KBM-7 (cell line): ENCODE measurements at regions not wholly inside any gene's neighbourhood (a gene's known extent, or its start where the extent isn't known, plus 50 kb on each side); places are given as distances from the start of the nearest gene placed in this dataset.
"Not testable (repeated sequence)": the region's sequence is repeated elsewhere in the genome, so short reads cannot be mapped to it uniquely, and the experiment has no call there.

Source experiments
- DNase-seq: peaks from one replicate; pipeline ENCODE4 v3.0.0-alpha.2; 2015
- in situ Hi-C: fragments of 300-500 bp; cut with MboI; formaldehyde crosslinking; loops from 2 replicates; pipeline ENCODE4 v1.14.3; 2020; ENCODE audit warnings: low sequenced_read_pairs, low pct_unique_long_range_greater_than_20kb, mixed read lengths

- DNase-seq, result no peak
- in situ Hi-C loops, result no loop called here
Observed at GRCh38 chr3:87468235-87468634, 191.9 kb upstream of the POU1F1 start.

GRCh38 chr3:87462228-87462627, 185.8 kb upstream of the POU1F1 start:
- in situ Hi-C loops, result no loop called here
- DNase-seq, result no peak

- in situ Hi-C loops, result no loop called here
- DNase-seq, result no peak
Observed at GRCh38 chr3:87461443-87461842, 185.1 kb upstream of the POU1F1 start.

GRCh38 chr3:87461036-87461435, 184.7 kb upstream of the POU1F1 start:
- no peak for DNase-seq
- in situ Hi-C loops, result no loop called here

GRCh38 chr3:87448558-87448957, 172.2 kb upstream of the POU1F1 start:
- no peak for DNase-seq
- in situ Hi-C loops, result no loop called here

GRCh38 chr3:87446849-87447387, 170.5 kb upstream of the POU1F1 start:
- in situ Hi-C loops, result no loop called here
- DNase-seq, result no peak

- no peak for DNase-seq
- in situ Hi-C loops, result no loop called here
Observed at GRCh38 chr3:87442470-87442869, 166.1 kb upstream of the POU1F1 start.

GRCh38 chr3:87437765-87438164, 161.4 kb upstream of the POU1F1 start:
- in situ Hi-C loops, result no loop called here
- no peak for DNase-seq

GRCh38 chr3:87436781-87437543, 160.6 kb upstream of the POU1F1 start:
- in situ Hi-C loops, result no loop called here

GRCh38 chr3:87435926-87436620, 159.7 kb upstream of the POU1F1 start:
- no peak for DNase-seq
- in situ Hi-C loops, result no loop called here

More at GRCh38 chr3:87436781-87437543, 160.6 kb upstream of the POU1F1 start:
- no peak for DNase-seq

GRCh38 chr3:87433445-87433844, 157.1 kb upstream of the POU1F1 start:
- DNase-seq, in situ Hi-C loops: not testable (repeated sequence)

GRCh38 chr3:87426918-87427317, 150.5 kb upstream of the POU1F1 start:
- no peak for DNase-seq
- in situ Hi-C loops, result no loop called here

- in situ Hi-C loops, result no loop called here
Observed at GRCh38 chr3:87425056-87425455, 148.7 kb upstream of the POU1F1 start.

GRCh38 chr3:87423336-87423735, 147.0 kb upstream of the POU1F1 start:
- in situ Hi-C loops, result no loop called here
- DNase-seq, result no peak

More at GRCh38 chr3:87425056-87425455, 148.7 kb upstream of the POU1F1 start:
- no peak for DNase-seq

- in situ Hi-C loops, result no loop called here
- DNase-seq, result no peak
Observed at GRCh38 chr3:87422333-87422732, 145.9 kb upstream of the POU1F1 start.

GRCh38 chr3:87420171-87420570, 143.8 kb upstream of the POU1F1 start:
- in situ Hi-C loops, result no loop called here
- no peak for DNase-seq

GRCh38 chr3:87414271-87414670, 137.9 kb upstream of the POU1F1 start:
- DNase-seq, result no peak
- in situ Hi-C loops, result no loop called here

- in situ Hi-C loops, result no loop called here
- no peak for DNase-seq
Observed at GRCh38 chr3:87413814-87414213, 137.4 kb upstream of the POU1F1 start.

GRCh38 chr3:87410110-87410509, 133.7 kb upstream of the POU1F1 start:
- DNase-seq, result no peak
- in situ Hi-C loops, result no loop called here

- in situ Hi-C loops, result no loop called here
- DNase-seq, result no peak
Observed at GRCh38 chr3:87398168-87398801, 121.9 kb upstream of the POU1F1 start.
